ENCODE measurements at regions not wholly inside any gene's neighbourhood (a gene's known extent, or its start where the extent isn't known, plus 50 kb on each side); places are given as distances from the start of the nearest gene placed in this dataset.
"Not testable (repeated sequence)": the region's sequence is repeated elsewhere in the genome, so short reads cannot be mapped to it uniquely, and the experiment has no call there.

DNA sequence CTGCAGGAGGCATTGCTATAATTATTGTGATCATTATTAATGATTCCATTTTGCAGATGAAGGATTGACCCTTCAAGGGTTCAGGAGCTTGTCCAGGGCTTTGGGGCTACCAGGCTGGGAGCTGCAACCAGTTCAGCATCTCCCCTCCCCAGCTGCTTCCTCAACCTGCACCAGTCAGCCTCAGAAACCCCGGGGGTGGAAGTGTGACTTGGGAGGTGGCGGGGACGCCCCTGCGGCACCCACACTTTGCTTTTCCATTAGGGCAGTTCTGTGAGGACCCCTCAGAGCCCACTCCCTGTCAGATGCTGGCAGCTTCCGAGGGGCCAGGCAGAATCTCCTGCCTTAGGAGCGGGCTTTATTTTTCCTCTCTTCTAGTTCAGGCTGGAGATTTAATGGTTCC lies 85.6 kb downstream of the OLFM1 start:
- no peak for DNase-seq (ENCODE audit: low read depth in 2 of 2)

DNA sequence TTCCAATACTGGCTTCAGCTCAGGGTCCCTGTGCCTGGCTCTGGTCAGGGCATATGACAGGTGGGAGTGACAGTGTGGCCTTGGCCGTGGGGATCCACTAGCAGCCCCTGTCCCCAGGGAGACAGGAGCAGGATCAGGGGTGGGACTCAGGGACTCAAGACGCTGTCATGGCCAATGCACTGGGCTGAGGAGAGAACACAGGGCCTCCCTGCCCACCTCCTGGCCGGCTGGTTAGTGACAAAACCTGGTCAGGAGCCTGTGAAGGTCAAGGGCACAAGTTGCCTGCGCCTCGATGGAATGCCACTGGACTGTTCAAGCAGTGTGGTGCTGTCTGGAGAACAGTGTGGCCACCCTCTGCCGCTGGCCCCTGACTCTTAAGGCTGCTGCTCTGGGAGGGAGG lies 86.8 kb downstream of the OLFM1 start:
- no peak for DNase-seq (ENCODE audit: low read depth in 2 of 2)

DNA sequence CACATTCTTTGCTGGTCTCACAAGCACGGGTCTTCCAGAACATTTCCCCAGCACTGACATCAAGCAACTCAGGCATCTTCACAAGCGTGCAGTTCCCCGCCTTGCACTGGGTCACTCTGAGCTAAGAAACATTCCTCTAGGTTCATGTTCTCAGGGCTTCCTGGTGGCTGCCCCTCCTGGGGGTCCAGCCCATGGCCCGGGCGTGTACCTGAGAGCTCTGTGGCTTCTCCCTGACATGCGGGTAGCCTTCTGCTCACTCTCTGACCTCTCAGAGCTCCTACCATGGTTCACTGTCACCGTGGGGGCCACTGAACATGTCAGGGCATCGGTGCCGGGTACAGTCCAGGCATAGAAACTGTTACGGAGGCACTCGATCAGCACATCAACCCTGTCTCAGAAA lies 87.5 kb downstream of the OLFM1 start:
- no peak for DNase-seq (ENCODE audit: low read depth in 2 of 2)

DNA sequence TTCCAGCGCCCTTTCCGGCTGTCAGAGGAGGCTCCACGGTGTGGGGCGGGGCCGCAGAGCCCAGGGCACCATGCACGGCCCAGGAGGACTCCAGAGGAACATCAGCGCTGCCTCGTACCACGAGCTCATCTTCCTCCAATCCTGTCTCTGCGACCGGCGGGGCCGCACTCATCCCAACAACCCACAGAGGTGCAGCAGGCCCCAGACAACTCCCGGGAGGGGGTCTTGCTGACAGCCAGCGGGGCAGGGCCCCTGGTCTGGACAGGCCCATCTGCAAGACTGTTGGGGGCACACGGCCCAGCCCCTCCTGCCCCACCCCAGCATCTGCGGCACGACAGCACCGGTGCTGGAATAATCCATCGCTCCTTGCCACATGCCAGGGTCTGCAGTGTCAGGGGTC lies 88.8 kb downstream of the OLFM1 start:
- DNase-seq (ENCODE audit: low read depth in 2 of 2), result no peak

DNA sequence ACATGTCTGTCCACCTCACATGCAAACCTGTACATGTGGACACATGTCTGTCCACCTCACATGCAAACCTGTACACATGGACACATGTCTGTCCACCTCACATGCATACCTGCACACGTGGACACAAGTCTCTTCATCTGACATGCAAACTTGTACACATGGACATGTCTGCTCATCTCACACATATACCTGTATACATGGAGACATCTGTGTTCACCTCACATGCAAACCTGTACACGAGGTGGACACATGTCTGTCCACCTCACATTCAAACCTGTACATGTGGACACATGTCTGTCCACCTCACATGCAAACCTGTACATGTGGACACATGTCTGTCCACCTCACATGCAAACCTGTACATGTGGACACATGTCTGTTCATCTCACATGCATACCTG lies 90.1 kb downstream of the OLFM1 start:
- not testable (repeated sequence) for DNase-seq (ENCODE audit: low read depth in 2 of 2)

- DNase-seq (ENCODE audit: low read depth in 2 of 2), result no peak
These were observed 91.0 kb downstream of the OLFM1 start for GRCh38 chr9:135178498-135178897.

DNA sequence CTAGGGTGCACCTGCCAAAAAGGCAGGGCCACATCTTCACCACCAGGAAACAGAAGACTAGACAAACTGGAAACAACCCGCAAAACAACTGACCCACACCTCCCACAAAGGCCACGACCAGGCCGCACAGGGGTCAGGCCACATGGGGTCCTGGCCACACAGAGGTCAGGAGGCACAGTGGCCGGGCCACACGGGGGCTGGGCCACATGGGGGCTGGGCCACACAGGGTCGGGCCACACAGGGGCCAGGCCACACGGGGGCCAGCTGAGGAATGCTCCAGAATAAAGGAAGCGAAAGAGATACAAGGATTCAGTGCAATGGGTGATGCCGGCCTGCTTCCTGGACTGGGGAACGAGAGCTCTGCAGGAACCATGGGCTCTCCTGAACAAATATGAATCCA lies 91.6 kb downstream of the OLFM1 start:
- DNase-seq (ENCODE audit: low read depth in 2 of 2), result no peak

GRCh38 chr9:135179976-135180375 lies 92.5 kb downstream of the OLFM1 start:
- no peak for DNase-seq (ENCODE audit: low read depth in 2 of 2)

DNA sequence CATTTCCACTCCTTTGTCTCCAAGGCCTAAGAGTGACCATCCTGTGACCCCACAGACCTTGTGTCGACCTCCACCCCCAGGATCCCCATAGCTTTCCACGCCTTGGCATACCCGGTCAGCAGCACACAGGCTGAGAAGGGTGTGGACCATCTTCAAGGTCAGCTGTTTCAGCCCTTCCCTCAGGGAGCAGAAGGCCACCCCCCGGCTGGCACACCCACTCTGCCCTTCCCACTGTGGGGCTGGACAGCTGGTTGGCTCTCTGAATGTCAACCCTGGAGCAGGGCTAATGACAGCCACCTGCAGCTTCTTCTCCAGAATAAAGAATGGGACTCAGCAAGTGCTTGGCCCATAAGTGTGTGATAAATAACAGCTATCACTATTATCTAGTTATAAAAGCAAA lies 93.1 kb downstream of the OLFM1 start:
- DNase-seq (ENCODE audit: low read depth in 2 of 2), result no peak

GRCh38 chr9:135181336-135181735 lies 93.9 kb downstream of the OLFM1 start:
- DNase-seq (ENCODE audit: low read depth in 2 of 2), result no peak

DNA sequence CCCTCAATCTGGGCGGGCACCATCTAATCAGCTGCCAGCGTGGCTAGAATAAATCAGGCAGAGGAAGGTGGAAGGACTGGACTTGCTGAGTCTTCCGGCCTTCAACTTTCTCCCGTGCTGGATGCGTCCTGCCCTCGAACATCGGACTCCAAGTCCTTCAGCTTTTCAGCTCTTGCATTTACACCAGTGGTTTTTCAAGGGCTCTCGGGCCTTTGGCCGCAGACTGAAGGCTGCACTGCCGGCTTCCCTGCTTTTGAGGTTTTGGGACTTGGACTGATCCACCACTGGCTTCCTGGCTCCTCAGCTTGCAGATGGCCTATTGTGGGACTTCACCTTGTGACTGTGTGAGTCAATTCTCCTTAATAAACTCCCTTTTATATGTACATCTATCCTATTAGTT lies 94.4 kb downstream of the OLFM1 start:
- DNase-seq (ENCODE audit: low read depth in 2 of 2), result not testable (repeated sequence)

DNA sequence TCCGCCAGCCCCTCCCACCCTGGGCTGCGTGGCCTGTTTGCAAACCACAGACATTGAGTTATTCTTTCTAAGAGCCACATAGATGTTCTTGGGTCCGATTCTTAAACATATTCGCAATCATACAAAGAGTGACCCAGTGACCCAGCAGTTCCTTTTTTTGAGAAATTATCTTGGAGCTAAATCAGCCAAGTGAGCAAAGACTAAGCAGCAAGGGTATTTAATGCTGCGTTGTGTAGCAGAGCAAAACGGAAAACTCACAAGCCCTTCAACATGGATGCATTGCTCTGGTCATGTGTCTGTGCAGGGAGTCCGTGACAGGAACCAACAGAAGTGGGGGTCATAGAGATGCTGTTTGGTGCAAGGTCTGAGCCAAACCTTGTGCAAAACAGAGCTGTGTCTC lies 95.6 kb downstream of the OLFM1 start:
- no peak for DNase-seq (ENCODE audit: low read depth in 2 of 2)

DNA sequence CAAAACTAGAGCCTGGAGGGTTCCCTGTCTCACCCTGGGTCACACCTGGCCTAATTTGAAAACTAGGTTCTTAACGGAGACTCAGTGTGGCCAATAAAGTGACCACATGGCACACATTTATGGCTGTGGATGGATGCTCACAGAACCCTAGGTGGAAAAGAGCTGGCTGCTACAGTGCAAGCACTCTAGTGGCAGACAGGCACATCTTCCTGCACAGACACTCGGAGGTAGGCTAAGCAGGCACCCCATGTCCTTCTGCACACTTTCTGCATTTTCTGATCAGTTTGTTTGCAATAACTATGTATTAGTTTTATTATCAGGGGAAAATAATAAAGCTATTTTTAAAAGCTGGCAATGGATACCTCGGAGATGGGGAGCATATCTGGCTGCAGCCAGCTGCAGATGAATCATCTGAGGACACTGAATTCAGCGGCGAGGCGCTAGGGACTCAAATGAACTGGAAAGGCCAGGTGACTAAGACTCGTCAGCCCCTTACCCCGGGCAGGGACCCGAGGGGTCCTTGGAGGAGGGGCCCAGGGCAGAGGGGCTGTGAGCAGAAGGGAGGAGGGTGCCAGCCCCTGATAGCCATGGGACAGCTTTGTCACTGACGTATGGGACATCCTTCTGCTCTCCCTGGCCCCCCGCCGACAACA lies 96.2 kb downstream of the OLFM1 start:
- DNase-seq (ENCODE audit: low read depth in 2 of 2), result no peak

GRCh38 chr9:135184181-135185053 lies 96.9 kb downstream of the OLFM1 start:
- no peak for DNase-seq (ENCODE audit: low read depth in 2 of 2)

- DNase-seq (ENCODE audit: low read depth in 2 of 2), result no peak
These were observed 97.6 kb downstream of the OLFM1 start for GRCh38 chr9:135185060-135185459.

DNA sequence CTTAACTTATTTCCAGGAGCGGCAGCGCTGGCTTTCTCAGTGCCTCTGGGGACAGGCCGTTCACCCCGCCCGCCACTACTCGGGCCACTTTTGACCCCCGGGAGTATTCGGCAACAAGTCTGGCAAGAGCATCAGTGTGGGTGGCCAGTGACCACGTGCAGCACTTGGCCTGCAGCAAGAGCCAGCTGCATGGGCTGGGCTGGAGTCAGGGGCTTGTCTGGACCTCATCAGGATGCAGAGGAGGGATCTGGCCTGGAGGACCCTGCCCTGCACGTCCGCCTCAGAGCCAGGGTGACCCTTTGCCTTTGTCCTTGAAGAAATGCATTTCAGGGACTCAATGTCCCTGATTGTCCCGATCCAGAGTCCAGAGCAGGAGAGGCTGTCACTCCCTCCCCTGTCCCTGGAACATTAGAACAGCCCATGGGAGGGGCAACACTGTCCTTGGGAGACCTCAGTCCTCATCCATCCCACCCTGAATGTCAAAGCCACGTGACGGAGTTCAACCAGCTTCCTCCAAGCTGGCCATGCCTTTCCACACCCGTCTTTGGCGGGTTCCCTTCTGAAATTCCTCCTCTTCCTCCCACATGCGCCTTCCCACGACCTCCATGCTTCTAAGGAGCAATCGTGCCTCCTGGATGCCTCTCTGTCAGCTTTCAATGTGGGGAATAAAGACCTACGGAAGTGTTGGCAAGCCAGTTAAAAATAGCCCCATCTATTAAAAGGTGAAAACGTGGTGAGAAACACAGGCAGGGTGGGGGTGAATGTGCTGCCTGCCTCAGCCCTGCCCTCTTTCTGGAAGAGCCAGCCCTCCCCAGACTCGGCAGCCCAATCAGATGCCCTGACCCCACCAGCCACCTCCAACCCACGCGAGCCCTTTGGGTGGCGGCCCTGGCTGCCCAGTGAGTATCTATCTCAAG lies 99.0 kb downstream of the OLFM1 start:
- DNase-seq (ENCODE audit: low read depth in 2 of 2), result no peak

DNA sequence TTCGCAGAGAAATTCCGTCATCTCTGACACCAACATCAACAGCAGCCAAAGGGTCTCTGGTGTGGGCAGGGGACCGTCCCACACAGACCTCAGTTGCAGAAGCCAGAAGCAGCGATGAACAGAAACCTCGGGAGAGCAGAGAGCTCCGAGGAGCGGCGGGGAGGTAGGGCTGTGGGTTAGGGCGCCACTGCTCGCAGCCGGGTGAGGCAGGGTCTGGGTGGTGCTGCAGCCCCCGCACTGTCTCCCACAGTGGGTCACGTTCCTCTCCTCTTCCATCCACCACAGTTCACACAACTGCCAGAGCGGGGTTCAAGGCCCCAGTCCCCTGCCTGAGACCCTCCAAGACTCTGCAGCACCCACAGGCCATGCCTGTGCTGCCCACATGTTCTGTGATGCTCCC lies 99.9 kb downstream of the OLFM1 start:
- DNase-seq (ENCODE audit: low read depth in 2 of 2), result no peak

DNA sequence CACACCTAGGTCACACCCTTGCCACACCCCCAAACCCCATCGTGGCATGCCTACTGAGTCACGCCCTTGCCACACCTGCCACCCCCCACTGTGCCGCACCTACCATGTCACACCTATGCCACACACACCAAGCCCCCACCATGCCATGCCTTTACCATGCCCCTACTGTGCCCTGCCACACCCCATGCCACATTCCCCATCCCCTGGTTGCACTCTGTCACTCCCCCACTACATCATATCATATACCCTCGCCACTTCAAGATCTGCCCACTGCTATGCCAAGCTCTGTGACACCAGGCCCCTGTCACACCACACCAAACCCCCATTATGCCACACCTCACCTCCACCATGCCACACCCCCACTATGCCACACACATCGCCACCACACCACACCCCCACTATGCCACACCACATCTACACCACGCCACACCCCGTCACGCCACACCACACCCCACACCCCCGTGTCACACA lies 101.2 kb downstream of the OLFM1 start:
- DNase-seq (ENCODE audit: low read depth in 2 of 2), result no peak

- no peak for DNase-seq (ENCODE audit: low read depth in 2 of 2)
These were observed 102.0 kb downstream of the OLFM1 start for GRCh38 chr9:135189497-135189896.

DNA sequence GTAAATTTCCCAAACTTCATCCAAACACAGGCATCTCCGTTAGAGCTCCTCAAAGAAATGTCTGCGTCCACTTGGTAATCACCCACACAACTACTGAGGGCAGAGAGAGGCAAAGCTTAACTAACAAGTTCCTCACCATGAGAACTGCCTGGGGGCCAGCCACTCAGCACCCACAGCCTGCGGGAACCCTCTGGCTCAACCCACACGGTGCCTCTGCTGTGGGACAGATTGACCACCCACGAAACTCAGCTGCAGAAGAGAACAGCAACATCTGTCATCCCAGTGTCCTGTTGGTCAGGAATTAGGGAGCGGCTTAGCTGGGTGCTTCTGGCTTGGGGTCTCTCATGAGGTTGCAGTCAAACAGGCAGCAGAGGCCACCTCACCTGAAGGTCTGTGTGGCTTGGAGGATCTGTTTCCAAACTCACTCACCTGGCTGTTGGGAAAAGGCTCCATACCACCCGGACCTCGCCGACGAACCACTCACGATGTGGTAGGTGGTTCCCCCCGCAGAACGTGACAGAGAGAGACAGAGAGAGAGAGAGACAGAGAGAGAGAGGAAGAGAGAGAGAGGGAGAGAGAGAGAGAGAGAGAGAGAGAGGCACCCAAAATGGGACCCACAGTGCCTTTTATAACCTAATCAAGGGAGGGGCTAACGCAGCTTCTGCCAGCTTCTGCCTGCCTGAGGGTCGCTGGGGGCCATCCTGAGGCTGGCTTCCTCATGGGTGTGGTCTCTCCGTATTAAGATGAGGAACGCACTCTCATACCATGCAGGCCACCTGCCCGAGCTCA lies 103.5 kb downstream of the OLFM1 start:
- DNase-seq (ENCODE audit: low read depth in 2 of 2), result no peak

DNA sequence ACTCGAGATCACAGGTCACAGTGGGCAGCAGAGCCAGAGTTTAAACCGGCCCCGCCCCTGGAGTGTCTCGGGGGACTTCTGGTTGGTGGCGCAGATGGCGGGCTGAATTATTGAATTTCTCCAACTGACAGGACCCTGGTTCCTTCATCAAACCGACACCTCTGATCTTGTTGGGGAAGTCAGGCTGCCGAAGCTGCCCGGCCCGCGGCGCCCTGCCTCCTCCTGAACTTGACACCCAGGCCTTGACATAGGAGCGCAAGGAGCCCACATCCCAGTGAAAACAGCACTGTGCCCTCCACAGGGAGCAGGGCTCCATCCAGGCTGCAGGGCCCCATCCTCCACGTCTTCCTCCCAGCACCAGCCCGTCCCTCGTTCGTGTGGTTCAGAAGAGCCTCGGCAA lies 105.2 kb downstream of the OLFM1 start:
- no peak for DNase-seq (ENCODE audit: low read depth in 2 of 2)
